ENCODE measurements at regions not wholly inside any gene's neighbourhood (a gene's known extent, or its start where the extent isn't known, plus 50 kb on each side); places are given as distances from the start of the nearest gene placed in this dataset.

DNA sequence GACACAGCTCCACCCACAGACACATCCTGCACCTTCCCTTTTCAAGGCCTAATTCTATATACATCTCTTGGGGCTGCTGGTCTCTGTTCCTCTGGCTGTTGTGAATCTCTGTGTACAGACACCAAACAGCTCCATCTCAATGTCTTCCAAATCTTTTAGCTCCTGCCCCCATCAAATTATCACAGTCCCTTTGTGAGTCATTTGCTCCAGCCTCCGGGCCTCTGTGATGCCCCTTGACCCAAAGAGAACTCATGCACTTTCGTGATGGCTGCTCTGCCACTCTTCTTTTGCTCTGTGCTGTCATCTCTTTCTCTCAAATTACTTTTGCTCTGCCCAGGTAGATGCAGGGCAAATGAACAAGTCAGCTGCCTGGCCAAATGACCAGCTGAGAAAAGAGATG lies 369.0 kb upstream of the CDIN1 start:
- no peak for DNase-seq

- DNase-seq, result no peak
Measured at GRCh38 chr15:36218322-36218721, 361.1 kb upstream of the CDIN1 start.

DNA sequence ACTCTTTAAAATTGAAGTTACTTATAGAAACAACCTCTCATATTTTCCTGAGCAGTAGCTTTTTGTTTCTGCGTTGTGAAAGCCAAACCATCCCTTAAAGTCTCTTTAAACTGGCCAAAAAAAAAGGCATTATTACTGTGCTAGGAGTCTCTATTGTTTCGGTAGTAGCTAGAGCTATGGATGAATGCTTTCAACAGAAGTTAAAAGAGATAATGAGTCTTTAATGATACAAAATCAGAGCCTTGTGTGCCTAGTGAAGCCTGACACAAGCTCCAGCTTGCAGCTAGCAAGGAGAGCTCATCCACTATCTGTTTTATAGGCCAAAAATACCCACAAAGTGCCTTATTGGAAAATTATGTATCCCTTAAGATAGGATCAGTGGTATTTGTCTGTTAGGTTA lies 360.4 kb upstream of the CDIN1 start:
- DNase-seq, result no peak

DNA sequence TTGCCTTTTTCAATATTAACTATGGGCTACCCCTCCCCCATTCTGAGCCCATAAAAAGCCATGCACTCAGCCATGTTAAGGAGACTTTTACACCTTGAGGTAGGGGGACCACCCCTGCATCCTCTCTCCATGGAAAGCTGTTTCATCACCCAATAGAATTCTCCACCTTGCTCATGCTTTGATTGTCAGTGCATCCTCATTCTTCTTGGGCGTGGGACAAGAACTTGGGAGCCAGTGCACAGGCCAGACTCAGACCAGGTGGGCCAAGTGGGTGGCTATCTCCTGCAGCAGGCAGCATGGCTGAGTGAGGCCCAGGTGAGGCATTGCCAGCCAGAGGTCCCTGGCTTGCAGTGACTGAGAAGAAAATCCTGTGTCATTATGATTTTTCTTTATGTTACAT lies 357.4 kb upstream of the CDIN1 start:
- no peak for DNase-seq

GRCh38 chr15:36230776-36231175 lies 348.6 kb upstream of the CDIN1 start:
- DNase-seq, result no peak

DNA sequence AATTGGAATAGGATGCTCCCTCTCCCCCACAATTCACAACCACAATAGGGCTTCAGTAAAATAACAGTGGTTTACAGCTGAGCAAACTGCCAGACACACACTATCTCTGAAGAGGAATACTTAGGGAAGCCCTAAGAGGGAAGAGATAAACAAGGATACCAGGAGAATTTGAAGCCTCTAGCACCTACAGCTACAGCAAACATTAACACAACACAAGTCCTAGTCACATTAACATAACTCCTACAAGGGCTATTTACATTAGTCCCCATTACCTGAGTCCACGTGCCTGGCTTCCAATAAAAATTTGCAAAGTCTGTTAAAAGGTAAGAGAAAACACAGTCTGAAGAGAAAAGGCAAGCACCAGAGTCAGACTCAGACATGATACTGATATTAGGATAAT lies 346.9 kb upstream of the CDIN1 start:
- no peak for DNase-seq

GRCh38 chr15:36234743-36235142 lies 344.7 kb upstream of the CDIN1 start:
- DNase-seq, result no peak

DNA sequence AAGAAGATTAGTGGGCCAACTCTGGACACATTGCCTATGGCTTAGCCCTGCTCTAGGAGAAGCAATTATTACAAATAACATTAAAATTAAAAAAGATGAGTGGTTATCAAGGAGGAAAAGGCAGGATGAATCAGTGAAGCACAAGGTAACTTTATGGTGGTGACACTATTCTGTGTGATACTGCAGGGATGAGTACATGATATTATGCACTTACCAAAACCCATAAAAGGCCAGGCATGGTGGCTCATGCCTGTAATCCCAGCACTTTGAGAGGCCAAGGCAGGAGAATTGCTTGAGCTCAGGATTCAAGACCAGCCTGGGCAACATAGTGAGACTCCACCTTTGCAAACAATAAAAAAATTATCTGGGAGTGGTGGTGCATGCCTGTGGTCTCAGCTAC lies 344.3 kb upstream of the CDIN1 start:
- no peak for DNase-seq

GRCh38 chr15:36239509-36239908 lies 339.9 kb upstream of the CDIN1 start:
- DNase-seq, result no peak

- no peak for DNase-seq
Measured at GRCh38 chr15:36251450-36251849, 328.0 kb upstream of the CDIN1 start.

DNA sequence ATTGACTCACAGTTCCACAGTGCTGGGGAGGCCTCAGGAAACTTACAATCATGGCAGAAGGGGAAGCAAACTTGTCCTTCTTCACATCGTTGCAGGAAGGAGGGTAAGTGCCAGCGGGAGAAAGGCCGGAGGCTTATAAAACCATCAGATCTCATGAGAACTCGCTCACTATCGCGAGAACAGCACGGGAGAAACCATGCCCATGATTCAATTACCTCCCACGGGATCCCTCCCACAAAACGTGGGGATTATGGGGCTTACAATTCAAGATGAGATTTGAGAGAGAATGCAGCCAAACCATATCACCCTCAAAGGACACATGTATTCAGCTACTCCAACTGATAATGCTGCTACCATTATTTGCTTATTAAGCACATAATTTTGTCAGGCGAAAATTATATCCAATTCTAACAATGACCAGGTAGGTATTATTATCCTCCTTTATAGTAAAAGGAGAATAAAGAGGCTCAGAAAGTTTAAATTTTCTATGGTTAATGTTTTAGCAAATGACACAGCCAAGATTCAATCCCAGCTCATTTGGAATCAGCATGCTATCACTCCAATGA lies 327.2 kb upstream of the CDIN1 start:
- DNase-seq, result no peak

DNA sequence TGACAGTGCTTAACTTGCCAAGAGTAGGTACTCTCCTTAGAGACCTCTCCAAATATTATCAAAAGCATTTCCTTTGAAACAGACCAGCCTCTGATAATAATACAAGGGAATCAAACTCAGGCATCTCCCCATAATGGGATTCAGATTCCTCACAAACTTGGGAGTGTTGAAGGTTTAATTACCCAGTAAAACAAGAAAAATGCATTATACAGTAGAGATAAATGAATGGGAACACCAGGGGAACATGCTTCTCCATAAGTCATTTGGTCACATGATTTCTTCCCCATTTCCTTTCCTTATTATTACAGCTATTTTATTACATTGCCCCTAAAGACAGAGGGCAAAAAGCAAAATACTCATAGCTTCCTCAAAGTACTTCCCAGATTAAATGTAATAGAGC lies 325.0 kb upstream of the CDIN1 start:
- no peak for DNase-seq

- no peak for DNase-seq
Measured at GRCh38 chr15:36256404-36256807, 323.0 kb upstream of the CDIN1 start.

DNA sequence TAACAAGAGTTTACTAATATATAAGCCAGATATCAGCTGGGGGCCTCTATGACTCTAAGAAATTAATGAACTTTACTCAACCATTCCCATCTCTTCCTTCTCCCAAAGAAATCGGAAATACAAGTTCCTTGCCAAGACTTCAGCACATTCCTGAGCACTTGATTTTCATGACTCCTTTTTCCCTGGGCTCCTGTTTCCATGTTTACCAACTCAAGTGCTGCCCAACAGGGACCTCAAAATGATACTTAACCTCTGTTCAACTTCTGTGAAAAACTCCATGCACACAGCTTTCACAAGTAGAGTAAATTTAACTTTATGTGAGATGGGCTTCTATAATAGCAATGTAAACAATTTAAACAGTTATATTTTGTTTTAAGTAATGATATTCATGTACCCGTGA lies 315.8 kb upstream of the CDIN1 start:
- DNase-seq, result no peak

GRCh38 chr15:36265422-36265821 lies 314.0 kb upstream of the CDIN1 start:
- no peak for DNase-seq

DNA sequence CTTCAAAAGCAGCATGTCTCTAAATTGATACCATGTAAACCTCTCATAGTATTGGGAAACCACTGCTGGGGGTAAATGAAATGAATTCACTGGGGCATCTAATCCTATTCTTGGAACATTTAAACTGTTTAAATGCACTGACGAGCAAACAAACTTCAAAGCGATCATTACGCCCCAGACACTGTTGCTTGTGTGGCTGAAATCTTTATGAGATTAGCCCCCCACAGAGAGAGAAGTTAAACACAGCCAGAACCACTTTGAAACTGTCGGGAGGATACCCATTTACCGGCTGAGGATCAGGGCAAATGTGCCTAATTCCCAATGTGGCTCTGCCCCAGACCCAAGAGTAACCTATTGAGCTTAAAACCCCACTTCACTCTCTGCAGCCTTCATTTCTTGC lies 308.4 kb upstream of the CDIN1 start:
- DNase-seq, result no peak

GRCh38 chr15:36275656-36276055 lies 303.8 kb upstream of the CDIN1 start:
- no peak for DNase-seq

- no peak for DNase-seq
Measured at GRCh38 chr15:36278219-36278618, 301.2 kb upstream of the CDIN1 start.

- DNase-seq, result no peak
Measured at GRCh38 chr15:36282821-36283220, 296.6 kb upstream of the CDIN1 start.

GRCh38 chr15:36284911-36285310 lies 294.5 kb upstream of the CDIN1 start:
- no peak for DNase-seq

- no peak for DNase-seq
Measured at GRCh38 chr15:36291501-36291900, 287.9 kb upstream of the CDIN1 start.

- no peak for DNase-seq
Measured at GRCh38 chr15:36294359-36294758, 285.1 kb upstream of the CDIN1 start.

GRCh38 chr15:36301947-36302346 lies 277.5 kb upstream of the CDIN1 start:
- DNase-seq, result no peak

DNA sequence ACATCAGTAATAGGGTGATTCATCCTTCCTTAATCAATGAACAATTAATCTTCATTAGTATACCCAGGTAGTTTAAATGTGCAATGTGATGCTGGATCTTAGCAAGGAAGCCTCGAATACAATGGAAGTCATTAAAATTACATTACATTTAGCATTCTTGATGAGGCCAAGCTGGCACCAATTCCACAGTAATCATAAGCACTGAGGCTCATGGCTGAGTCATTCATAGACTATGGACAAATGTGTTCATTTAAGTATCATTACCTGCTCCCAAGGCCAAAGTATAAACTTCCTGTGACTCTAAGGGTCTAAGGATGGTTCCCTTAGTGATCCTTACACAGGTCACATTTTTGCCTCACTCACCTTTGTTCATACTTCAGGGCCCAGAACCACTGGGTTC lies 266.4 kb upstream of the CDIN1 start:
- DNase-seq, result no peak

DNA sequence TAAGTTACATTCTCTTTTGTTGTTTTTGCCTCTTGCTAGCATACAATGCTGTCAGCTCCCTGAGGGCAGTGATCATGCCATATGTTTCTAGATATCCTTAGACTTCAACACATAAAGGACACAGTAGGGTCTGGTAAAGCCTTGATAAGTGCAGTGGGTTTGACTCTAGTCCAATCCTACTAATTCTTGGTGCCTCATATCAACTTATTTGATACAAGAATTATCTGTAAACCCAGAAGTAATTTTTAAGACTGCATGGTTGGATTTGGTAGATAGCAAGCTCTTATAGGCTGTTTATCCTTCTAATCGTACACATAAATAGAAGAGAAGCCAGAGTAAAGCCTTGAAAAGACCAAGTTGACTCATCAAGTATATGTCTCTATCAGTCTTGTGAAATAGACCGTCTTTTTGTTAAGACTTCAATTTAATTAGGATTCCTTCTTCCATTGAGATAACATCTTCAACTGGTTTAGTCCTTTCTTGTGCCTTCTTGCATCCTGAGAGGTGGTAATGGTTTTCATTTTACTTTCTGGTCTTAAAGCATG lies 265.6 kb upstream of the CDIN1 start:
- DNase-seq, result no peak

- no peak for DNase-seq
Measured at GRCh38 chr15:36315649-36316048, 263.8 kb upstream of the CDIN1 start.

Measured in NCI-H1092 (cell line).